SU-DHL-6 (cell line): ENCODE measurements at regions not wholly inside any gene's neighbourhood (a gene's known extent, or its start where the extent isn't known, plus 50 kb on each side); places are given as distances from the start of the nearest gene placed in this dataset.

Experiments used
- H2AFZ ChIP-seq: fragments of 200-600 bp; sonication (generic); 2 replicates; pipeline ENCODE4 v1.6.1; 2014; ENCODE audit warnings: low read depth, mild to moderate bottlenecking, moderate library complexity, mixed read lengths, antibody characterized with exemption, low read length; ENCODE audit not compliant: severe bottlenecking
- H3F3A ChIP-seq: fragments of 200-600 bp; shearing (Covaris generic); 2 replicates; pipeline ENCODE4 v1.6.0; 2016; ENCODE audit warnings: antibody characterized with exemption, mild to moderate bottlenecking; ENCODE audit not compliant: insufficient read depth
- H3K27ac ChIP-seq: fragments of 200-600 bp; sonication (generic); 2 replicates; pipeline ENCODE4 v1.5.1; 2016; ENCODE audit warnings: low read depth, mild to moderate bottlenecking, low read length, moderate library complexity, mixed read lengths
- H3K27me3 ChIP-seq: fragments of 200-600 bp; sonication (generic), shearing (Covaris generic); 2 replicates; pipeline ENCODE4 v1.6.0; 2014; ENCODE audit warnings: mild to moderate bottlenecking, low read length
- H3K36me3 ChIP-seq: fragments of 200-600 bp; sonication (generic); 2 replicates; pipeline ENCODE4 v1.6.1; 2014; ENCODE audit warnings: mild to moderate bottlenecking, low read length, mixed read lengths
- H3K4me2 ChIP-seq: fragments of 300-600, 200-600 bp; shearing (Covaris generic), sonication (generic); 2 replicates; pipeline ENCODE4 v1.6.0; 2014; ENCODE audit warnings: low read length, low read depth, mild to moderate bottlenecking; ENCODE audit not compliant: poor library complexity, severe bottlenecking
- H3K4me3 ChIP-seq: fragments of 200-600 bp; sonication (generic); 2 replicates; pipeline ENCODE4 v1.5.1; 2014; ENCODE audit warnings: antibody characterized with exemption, low read length, mild to moderate bottlenecking, mixed read lengths; ENCODE audit not compliant: insufficient read depth, poor library complexity, severe bottlenecking
- H3K79me2 ChIP-seq: fragments of 200-600 bp; sonication (generic); 2 replicates; pipeline ENCODE4 v1.6.1; 2014; ENCODE audit warnings: mild to moderate bottlenecking, low read length, moderate library complexity; ENCODE audit not compliant: insufficient read depth
- H3K9ac ChIP-seq: fragments of 200-600 bp; sonication (generic); 2 replicates; pipeline ENCODE4 v1.7.0; 2014; ENCODE audit warnings: mild to moderate bottlenecking, low read length
- H3K9me2 ChIP-seq: fragments of 200-600 bp; sonication (generic); replicated peaks from 2 replicates; pipeline ENCODE4 v1.6.1; 2014; ENCODE audit warnings: low read length; ENCODE audit not compliant: insufficient read depth
- H3K9me3 ChIP-seq: fragments of 200-600 bp; sonication (generic); 2 replicates; pipeline ENCODE4 v1.6.1; 2014; ENCODE audit warnings: low read length, mixed read lengths; ENCODE audit not compliant: insufficient read depth
- H4K20me1 ChIP-seq: fragments of 200-600 bp; sonication (generic); 2 replicates; pipeline ENCODE4 v1.6.1; 2014; ENCODE audit warnings: low read depth, mild to moderate bottlenecking, antibody characterized with exemption, low read length, moderate library complexity, mixed read lengths
- EZH2phosphoT487 ChIP-seq: fragments of 200-600 bp; sonication (generic), shearing (Covaris generic); conservative IDR thresholded peaks from 2 replicates; pipeline ENCODE4 v1.6.1; 2018; ENCODE audit warnings: mild to moderate bottlenecking, antibody characterized with exemption, low read length, moderate library complexity, mixed read lengths
- TF ChIP-seq, protein P1 (sequence below): fragments of 200-600 bp; sonication (generic); IDR thresholded peaks from one replicate; pipeline ENCODE4 v1.5.1; 2017; ENCODE audit warnings: antibody characterized with exemption, mild to moderate bottlenecking, low read length, moderate library complexity; ENCODE audit not compliant: insufficient read depth, poor library complexity, severe bottlenecking

DNA sequence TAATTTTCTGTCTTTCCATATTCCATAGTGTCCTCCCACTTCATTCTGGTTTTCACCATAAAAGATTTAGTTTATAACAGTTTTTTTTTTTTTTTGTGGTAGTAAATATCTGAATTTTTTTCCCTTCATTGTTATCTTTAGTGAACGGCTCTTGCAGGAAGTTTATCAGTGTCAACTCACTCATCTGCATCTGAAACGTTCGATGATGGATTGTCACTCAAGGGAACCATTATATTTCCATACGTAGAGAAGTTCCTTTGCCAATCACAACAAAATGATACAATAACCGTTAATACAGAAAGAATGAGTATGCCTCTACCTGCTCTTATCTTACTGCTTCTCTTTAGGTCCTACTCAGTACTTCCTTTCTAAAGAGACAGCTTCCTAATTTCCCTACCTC, 651.2 kb upstream of the KCNMB2 start:
- no peaks in the 10 kb centered on the region for H4K20me1 ChIP-seq
- no peak overlapping the region for H2AFZ ChIP-seq
- no peak overlapping the region for H3K27ac ChIP-seq
- H3K79me2 ChIP-seq = no peaks in the 10 kb centered on the region
- no peaks in the 10 kb centered on the region for H3F3A ChIP-seq
- no peaks in the 10 kb centered on the region for H3K9me3 ChIP-seq
- no peaks in the 10 kb centered on the region for H3K36me3 ChIP-seq
- H3K4me3 ChIP-seq = no peak overlapping the region
- no peaks in the 10 kb centered on the region for H3K9me2 ChIP-seq
- H3K4me2 ChIP-seq = no peak overlapping the region
- no peaks in the 10 kb centered on the region for H3K27me3 ChIP-seq
- no peak overlapping the region for H3K9ac ChIP-seq
- TF ChIP-seq, protein P1, sequence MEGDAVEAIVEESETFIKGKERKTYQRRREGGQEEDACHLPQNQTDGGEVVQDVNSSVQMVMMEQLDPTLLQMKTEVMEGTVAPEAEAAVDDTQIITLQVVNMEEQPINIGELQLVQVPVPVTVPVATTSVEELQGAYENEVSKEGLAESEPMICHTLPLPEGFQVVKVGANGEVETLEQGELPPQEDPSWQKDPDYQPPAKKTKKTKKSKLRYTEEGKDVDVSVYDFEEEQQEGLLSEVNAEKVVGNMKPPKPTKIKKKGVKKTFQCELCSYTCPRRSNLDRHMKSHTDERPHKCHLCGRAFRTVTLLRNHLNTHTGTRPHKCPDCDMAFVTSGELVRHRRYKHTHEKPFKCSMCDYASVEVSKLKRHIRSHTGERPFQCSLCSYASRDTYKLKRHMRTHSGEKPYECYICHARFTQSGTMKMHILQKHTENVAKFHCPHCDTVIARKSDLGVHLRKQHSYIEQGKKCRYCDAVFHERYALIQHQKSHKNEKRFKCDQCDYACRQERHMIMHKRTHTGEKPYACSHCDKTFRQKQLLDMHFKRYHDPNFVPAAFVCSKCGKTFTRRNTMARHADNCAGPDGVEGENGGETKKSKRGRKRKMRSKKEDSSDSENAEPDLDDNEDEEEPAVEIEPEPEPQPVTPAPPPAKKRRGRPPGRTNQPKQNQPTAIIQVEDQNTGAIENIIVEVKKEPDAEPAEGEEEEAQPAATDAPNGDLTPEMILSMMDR = no peak
- no peak for TF ChIP-seq EZH2phosphoT487

DNA sequence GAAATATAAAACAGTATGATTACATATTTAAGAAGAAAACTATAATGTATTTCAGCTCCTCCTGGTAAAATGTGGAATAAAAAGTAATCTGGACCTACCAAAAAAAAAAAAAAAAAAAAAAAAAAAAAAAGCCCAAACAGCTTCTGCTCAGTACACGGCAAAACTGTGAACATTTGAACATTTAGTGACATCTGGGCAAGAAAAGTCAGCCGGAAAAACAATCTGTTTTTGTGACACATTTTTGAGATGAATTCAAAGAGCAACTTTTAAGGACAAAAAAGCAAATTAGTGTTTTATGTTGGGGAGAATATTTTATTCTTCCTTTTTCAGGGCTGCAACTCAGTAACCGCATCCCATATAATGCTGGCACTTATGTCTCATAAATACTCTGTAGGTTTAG, 649.7 kb upstream of the KCNMB2 start:
- no peak overlapping the region for H3K9ac ChIP-seq
- H4K20me1 ChIP-seq = no peaks in the 10 kb centered on the region
- H2AFZ ChIP-seq = no peak overlapping the region
- no peaks in the 10 kb centered on the region for H3K27me3 ChIP-seq
- H3K79me2 ChIP-seq = no peaks in the 10 kb centered on the region
- no peak for TF ChIP-seq EZH2phosphoT487
- TF ChIP-seq, protein P1 = no peak
- H3K4me2 ChIP-seq = no peak overlapping the region
- no peak overlapping the region for H3K4me3 ChIP-seq
- no peaks in the 10 kb centered on the region for H3F3A ChIP-seq
- H3K9me2 ChIP-seq = no peaks in the 10 kb centered on the region
- H3K36me3 ChIP-seq = no peaks in the 10 kb centered on the region
- H3K9me3 ChIP-seq = no peaks in the 10 kb centered on the region
- no peak overlapping the region for H3K27ac ChIP-seq

DNA sequence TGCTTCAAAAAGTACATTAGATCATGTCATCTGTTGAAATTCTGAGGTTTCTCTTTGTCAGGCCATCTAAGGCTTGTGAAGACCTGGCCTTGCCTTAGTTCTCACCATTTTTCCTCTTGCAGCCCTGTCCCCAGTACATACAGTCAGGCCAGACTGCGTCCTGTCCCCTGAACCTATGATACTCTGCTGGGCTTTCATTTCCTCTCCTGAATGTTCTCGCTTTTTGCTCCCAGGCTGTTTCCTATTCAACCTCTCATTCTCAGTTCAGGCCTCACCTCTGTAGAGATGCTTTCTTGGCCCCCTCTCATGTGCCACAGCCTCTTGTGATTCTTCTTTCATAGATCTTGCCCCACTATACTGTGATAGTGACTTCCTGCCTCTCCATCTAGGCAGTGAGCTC, 648.8 kb upstream of the KCNMB2 start:
- no peak overlapping the region for H2AFZ ChIP-seq

More for the DNA sequence above, 648.8 kb upstream of the KCNMB2 start:
- TF ChIP-seq, protein P1 = no peak
- TF ChIP-seq EZH2phosphoT487 = no peak
- Histone ChIP-seq H3K79me2 (no peaks in the 10 kb centered on the region), H3F3A (no peaks in the 10 kb centered on the region), H3K9me3 (no peaks in the 10 kb centered on the region), H3K9me2 (no peaks in the 10 kb centered on the region), H3K27me3 (no peaks in the 10 kb centered on the region), H4K20me1 (no peaks in the 10 kb centered on the region), H3K27ac (no peak overlapping the region), H3K4me3 (no peak overlapping the region), H3K9ac (no peak overlapping the region), H3K36me3 (no peaks in the 10 kb centered on the region), H3K4me2 (no peak overlapping the region)
